GM19351 (cell line): ENCODE measurements at regions not wholly inside any gene's neighbourhood (a gene's known extent, or its start where the extent isn't known, plus 50 kb on each side); places are given as distances from the start of the nearest gene placed in this dataset.
"Not testable (repeated sequence)": the region's sequence is repeated elsewhere in the genome, so short reads cannot be mapped to it uniquely, and the experiment has no call there.

Source experiments
- ATAC-seq: cut with Tn5 transposase; IDR thresholded peaks from one replicate; pipeline ENCODE4 v1.9.1; 2021; ENCODE audit warnings: mild to moderate bottlenecking, moderate library complexity; ENCODE audit not compliant: unreplicated experiment

DNA sequence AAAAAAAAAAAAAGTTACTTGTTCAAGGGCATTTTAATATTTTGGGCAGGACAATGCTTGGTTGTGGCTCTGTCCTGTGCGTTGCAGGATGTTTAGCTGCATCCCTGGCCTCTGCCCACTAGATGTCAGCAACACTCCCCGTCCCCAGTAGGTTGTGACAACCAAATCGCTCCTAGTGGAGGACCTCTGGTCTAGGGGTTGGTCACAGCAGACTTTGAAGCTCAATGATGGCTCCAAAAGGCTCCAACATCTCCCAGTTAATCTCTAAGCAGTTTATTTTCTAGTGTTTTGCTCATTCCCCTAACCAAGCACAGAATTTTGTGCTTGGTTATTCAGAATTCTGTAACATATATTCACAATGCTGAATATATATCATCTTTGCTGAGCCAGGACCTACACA, 67.0 kb downstream of the CHRNA1 start:
- ATAC-seq, result peak; percentile 97

DNA sequence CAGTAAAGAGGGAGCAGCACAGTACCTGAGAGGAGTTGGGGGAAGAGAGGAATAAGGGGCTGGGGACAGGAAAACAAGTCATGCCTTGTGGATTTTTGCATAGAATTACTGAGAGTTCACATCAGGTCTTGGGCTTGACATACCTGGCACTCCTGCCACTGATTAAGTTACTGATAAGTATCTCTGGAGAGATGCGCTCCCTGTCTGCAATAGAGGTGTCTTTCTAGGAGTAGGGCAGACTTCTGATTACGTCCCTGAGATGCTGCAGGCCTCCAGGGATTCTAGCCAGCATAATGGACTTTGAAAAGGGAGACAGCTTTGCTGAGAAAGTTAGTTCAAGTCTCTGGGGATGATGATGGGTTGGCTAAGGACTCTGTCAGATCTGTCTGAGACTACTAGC, 69.4 kb downstream of the CHRNA1 start:
- ATAC-seq, result no peak

DNA sequence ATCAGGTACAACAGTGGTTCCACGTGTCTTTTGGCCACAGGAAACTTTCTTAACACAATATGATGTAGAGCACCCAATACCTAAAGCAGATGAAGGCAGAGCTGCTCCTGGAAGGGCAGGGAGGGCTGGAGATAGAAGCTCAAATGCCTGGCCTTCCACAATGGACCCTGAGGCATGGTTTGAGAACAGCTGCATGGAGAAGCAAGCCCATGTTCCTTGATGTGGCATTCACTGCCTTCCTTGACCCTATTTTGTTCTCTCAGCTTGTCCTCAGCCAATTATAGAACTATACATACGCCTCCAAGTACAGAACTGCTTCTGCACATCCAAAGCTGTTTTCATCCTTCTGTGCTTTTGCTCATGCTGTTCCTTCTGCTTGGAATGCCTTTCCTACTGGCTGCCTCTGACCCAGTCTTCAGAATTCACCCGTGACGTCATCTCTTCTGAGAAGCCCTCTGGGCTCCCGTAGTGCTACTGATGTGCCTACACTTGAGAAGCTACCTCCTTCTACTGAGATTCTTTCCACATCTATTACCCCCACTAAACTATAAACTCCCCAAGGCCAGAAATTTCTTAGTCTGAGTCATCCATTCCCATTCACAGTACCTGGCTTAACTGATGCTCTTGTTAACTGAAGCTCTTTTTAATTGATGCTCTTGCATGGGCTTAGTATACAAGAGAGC, 69.9 kb downstream of the CHRNA1 start:
- no peak for ATAC-seq

DNA sequence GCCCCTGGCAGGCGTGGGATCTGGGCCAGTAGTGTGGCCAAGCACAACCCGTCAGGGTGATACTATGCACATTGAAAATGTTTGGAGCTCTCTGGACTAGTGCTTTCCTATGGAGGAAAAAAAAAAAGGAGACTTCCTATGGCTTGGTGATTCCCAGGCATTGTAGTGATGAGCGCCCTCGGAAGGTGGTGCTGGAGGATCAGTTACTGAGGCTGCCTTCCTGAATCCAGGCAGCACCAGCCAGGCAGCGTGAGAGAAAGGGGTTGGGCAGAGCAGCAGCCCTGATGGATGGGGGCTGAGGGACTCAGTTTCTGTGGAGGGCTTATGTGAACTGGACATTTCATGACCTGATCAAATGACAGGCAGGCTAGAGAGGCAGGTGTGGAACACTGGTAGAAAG, 70.9 kb downstream of the CHRNA1 start:
- no peak for ATAC-seq

DNA sequence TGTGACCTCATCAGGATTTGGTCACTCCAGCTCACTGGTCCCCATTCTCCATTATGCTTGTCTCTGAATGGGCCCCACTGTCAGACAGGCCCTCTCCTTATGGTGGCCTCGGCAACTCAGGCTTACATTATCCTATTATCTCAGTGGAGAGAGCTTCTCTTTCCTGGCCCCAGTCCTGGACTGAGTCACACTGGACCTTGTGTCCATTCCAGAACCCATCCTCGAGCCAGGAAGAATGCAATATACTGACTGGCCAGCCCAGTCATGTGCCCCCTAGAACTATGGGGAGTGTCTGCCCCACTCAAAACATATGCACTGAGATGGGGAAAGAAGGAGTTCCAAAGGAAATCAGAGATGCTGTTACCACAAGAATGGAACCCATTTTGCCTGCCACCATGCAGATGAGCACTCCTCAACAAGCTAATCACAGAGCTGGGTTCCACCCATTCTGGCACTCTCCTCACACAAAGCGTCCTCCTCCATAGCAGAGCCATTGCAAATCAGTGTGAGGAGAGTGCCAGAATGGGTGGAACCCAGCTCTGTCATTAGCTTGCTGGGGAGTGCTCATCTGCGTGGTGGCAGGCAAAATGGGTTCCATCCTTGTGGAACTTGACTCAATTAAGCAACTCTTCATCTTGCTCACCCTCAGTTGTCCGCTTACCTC, 71.9 kb downstream of the CHRNA1 start:
- no peak for ATAC-seq

DNA sequence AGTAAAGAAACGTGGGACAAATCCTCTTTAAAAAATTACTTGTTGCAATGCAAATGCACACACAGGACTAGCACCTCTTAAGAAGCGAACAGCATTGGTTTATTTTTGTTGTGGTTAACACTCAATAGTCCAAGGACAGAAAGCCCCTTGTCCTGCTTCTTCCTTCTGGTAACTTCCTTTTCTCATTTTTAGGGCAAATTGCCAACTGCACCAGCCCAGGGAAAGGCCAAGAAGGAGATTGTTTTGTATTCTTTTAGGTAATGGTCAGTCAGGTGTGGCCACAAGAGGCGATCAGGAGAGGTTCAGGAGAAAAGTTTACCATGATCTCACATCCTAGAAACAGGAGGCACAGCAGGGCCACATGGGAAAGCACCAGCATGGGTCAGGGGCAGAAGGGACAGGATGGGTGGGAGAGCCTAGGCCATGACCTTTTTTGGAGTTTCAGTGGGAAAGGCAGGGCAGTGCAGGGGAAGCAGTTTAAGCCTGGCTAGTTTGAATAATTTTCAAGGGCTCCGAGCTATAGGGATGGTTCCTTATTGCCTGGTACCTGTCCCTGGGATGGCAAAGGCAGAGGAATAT, 73.0 kb downstream of the CHRNA1 start:
- no peak for ATAC-seq

- no peak for ATAC-seq
These were observed 74.2 kb downstream of the CHRNA1 start for GRCh38 chr2:174690026-174690425.

DNA sequence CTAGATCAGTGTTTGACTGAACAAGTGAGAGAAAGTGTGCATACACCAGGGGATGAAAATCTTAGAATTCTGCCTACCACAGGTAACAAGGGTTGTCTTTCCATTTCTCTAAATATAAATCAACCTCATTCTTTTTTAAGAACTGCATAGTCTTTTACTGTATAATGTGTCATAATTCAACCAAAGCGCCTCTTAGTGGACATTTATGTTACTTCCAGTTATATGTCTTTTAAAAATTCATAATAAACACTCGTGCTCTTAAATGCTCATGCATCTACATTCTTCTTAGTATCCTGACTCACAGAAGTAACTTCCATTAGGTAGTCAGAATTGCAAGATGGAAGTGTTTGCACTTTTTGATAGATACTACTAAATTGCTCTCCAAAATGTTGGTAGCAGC, 76.2 kb downstream of the CHRNA1 start:
- peak; percentile 75 for ATAC-seq

DNA sequence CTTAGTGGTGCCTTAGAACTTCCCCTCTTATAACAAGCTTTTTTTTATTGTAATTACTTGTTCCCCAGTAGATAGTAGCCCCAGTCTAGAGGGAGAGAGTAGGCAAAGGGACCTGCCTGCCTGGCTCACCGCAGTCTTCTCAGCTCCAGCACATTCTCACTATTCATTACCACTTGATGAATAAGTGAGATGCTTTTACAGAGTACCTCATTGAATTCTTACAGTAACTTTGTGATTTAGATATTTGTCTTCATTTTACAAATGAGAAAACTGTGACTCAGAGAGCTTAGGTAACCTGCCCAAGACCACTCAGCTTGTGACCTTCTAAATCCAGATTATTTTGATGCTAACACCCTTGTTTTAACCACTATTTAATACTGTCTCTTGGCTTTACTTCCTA, 77.8 kb downstream of the CHRNA1 start:
- ATAC-seq, result no peak

- ATAC-seq, result no peak
These were observed 80.9 kb downstream of the CHRNA1 start for GRCh38 chr2:174683392-174683759.

DNA sequence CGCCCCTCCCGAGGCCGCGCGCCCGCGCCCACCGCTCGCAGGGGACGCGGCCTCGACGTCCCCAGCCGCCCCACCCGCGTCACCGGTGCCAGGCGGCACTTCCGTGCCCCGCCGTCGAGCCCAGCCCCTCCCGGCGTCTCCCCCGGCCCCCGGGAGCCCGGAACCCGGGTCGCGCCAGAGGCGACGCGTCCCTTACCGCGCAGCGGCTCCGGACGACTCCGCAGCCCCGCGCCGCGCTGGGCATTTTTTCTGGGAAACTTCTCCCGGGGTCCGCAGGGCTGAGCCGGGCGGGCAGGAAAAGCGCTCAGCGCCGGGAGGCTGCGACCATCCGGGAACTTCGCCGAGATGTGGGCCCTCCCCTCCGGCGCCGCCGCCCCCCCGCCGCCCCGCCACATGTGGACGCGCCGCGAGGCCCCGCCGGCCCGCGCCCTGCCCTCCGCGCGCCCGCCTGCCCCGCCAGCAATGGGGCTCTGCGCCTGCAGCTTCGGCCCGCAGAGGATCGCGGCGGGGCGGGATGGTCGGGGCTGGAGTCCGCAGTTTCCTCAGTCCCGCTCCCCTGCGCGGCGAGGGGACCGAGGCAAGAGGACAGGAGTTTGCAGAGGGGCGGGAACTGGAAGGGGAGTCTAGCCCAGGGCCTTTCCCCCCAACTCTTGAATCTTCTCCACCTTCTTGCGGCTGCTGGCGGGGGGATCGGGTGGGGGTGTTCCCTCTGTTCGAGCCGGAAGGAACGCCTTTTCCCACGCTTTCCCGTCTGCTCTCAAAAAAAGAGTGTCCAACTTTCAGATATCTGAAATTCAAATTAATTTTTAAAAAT, 81.5 kb downstream of the CHRNA1 start:
- ATAC-seq, result peak; percentile 57

DNA sequence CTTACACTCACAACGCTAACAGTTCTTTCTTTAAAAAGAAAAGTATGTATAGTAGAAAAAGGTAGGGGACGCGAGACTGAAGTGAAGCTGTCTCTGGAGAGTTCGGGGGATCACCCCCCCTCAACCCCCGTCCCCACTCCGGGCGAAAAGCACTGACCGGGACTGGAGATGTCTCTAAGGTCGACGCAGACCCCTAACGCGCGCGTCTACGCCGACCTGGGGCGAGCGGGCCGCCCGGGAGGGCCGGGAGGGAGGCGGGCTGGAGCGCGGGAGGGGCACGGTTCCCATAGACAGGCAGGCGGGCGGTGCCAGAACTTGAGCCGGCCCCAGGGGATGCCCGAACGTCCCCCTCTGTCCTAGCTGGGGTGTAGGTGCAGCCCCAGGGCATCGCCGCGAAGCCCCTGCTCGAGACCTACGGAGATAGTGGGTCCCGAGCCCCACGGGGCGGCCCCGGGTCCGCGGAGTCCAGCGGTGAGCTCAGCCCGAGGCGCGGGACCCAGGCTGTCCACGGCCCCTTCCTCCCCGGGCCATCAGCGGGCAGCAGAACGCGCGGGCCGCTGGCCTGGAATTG, 82.2 kb downstream of the CHRNA1 start:
- peak; percentile 52 for ATAC-seq

DNA sequence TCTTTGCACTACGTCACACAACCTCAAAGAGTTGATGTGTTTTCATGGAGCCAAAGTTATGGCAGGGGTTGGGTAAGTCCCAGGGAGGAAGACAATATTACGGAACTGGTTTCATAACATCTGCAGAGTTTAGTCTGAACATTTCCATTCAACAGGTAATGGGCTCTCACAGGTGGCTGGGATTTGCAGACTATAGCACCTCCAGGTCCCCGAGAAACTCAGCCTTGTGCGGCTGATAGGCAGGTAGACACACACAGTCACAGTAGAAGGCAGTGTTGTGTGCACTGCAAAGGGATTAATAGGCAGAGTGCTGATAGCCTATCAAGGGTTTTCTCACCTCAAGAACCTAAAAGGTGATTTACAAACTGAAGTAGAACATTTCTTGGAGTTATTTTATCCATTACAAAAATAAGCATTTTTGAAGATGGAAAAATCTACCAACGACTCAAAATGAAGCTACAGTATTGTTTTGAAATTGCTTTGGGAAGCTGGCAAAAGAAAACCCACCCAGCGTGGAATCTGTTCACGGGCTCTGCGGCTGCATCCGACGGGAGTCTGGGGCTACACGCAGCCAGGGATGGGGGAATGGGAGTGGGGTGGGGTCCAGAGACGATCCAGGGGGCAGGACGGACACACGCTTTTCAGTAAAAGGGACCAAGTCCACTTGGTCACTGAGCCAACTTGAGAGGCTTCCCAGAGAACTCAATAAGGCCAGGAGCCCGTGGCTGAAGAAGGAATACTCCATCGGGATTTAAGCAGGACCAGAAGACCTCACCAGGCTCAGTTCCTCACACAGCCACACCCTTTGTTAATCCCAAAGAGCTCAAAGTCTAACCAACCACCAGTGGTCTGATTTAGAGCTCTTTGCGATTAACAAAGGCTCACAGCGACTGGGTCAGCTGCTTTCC, 82.9 kb downstream of the CHRNA1 start:
- ATAC-seq, result no peak

GRCh38 chr2:174680221-174680620, 82.6 kb upstream of the WIPF1 start:
- ATAC-seq, result no peak

GRCh38 chr2:174678395-174678794, 80.8 kb upstream of the WIPF1 start:
- no peak for ATAC-seq

DNA sequence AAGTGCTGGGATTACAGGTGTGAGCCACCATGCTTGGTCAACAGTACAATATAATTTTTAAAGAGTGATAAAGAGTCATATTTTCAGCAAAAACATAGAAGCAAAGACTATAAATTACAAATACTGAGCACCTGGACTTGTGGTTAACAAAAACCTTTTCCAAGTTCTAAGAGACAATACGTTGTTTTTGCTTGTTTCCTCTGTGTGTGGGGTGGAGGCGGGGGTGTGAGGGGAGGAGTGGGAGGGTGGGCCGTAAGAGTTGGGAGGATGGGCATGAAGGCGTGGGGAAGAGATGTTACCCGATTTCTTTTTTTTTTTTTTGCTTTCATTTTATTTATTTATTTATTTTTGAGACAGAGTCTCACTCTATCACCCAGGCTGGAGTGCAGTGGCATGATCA, 78.0 kb upstream of the WIPF1 start:
- no peak for ATAC-seq

DNA sequence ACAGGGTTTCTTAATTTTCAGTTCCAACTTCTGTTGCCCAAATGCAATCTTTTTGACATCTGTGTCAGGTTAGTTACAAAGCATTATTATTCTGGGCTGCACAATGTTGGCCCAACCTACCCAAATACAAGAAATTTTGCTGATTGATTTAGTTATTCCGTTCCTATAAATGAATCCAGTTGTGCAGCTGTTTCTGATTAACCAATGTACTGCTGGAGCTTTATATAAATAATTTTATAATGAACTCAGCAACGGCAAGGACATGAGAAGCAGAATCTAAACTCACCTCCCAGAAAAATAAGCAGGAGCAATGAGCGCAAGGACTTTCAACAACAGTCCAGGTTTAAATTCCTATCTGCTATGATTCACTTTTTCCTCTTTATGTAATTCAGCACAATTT, 76.3 kb upstream of the WIPF1 start:
- no peak for ATAC-seq

DNA sequence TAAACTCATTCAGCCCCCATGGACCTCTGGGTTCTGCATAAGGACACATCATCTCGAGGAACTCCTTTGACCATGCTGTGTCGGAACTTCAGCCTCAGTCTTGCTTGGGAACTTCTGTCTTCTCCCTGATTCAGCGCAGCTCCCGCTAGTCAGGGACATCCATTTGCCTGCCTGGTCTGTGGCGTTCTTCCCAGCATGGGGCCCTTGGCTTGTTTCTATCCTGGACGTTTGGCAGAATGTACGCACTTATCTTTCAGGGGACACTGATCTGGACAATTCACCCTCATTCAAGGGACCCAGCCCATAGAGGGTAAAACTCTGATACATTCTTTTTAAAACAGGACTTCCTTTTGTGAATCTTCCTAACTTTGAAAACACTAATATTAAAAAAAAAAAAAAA, 75.8 kb upstream of the WIPF1 start:
- no peak for ATAC-seq

- ATAC-seq, result not testable (repeated sequence)
These were observed 73.9 kb upstream of the WIPF1 start for GRCh38 chr2:174671532-174671931.

DNA sequence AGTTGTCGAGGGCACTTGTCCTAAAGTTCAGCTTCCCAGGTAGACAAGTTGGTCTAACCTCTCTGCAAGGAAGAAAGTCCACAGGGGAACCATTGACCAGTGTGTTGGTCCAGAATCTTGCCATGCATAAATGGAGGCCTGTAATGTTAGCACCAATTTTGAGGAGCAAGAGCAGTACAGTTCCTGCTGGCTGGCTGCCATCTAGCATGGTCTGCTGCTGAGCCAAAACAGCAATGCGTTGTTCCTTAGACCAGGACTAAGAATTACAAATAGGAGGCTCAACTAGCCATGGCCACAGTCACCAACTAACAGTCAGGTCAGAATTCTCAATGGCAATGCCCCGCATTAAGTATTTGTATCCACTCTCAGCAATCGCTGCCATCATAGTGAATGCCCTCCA, 72.8 kb upstream of the WIPF1 start:
- ATAC-seq, result no peak
